Medulla oblongata (tissue), 1 donor: ENCODE measurements at regions not wholly inside any gene's neighbourhood (a gene's known extent, or its start where the extent isn't known, plus 50 kb on each side); places are given as distances from the start of the nearest gene placed in this dataset.
A peak's percentile ranks its signal among the peaks of the same experiment; 100 is the strongest.

ENCODE experiments used
- DNase-seq: peaks from one replicate; pipeline ENCODE4 v3.0.0-alpha.2; 2015; ENCODE audit errors: extremely low spot score

GRCh38 chr2:6408057-6408456, 457.6 kb downstream of the CMPK2 start:
- no peak for DNase-seq

GRCh38 chr2:6410313-6410712, 455.4 kb downstream of the CMPK2 start:
- no peak for DNase-seq

DNA sequence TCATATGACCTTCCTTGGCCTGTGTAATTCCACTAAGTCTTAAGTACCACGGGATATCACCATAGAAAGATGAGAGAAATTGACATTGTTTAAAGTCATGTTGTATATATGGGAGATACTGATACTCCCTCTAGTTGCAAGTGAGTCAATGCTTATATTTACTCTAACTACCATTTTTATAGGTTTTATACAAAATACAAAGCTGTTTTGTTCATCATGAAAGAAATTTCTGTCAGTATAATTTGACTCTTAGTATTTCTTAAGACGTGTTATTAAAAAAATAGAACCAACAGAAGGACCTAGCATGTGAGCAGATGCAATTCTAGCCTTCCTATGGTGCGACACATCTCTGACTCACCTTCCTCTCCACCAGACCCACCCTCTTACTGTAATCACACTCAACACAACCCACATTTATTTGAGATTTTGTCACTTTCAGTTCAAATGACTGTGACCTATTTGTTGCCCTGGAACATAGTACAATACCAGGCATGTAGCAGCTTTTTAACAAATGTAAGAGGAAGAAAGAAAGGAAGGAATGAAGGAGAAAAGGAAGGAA, 453.1 kb downstream of the CMPK2 start:
- DNase-seq: no peak

- no peak for DNase-seq
These were observed 448.7 kb downstream of the CMPK2 start for GRCh38 chr2:6417050-6417449.

- DNase-seq: no peak
These were observed 447.4 kb downstream of the CMPK2 start for GRCh38 chr2:6418291-6418690.

DNA sequence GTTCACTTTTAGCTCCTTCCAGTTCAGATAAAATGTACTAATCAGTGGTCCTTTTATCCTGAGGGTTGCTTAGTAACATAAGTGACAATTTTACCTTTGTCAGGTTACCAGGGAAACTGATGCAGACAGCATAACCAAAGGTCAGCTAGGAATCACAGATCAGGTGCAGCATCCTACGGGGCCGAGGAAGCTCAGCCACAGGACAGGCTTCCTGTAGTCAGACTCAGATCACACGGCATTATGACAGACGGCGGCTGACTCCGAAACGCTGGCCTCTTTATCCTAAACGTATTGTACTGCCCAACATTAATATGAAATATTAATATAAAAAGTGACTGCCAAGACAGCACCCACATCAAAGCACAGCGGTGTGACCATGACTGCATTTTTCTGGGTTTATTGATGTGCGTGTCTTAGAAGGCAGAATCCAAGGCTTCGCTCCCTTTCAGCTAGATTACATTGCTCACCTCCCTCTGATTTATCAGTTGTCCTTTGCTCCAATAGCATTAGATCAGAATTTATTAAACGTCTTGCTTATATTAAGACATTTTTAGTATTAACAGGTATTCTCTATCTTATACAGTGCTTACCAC, 444.5 kb downstream of the CMPK2 start:
- no peak for DNase-seq

GRCh38 chr2:6421888-6422287, 443.8 kb downstream of the CMPK2 start:
- DNase-seq: no peak

- no peak for DNase-seq
These were observed 442.6 kb downstream of the CMPK2 start for GRCh38 chr2:6423157-6423556.

DNA sequence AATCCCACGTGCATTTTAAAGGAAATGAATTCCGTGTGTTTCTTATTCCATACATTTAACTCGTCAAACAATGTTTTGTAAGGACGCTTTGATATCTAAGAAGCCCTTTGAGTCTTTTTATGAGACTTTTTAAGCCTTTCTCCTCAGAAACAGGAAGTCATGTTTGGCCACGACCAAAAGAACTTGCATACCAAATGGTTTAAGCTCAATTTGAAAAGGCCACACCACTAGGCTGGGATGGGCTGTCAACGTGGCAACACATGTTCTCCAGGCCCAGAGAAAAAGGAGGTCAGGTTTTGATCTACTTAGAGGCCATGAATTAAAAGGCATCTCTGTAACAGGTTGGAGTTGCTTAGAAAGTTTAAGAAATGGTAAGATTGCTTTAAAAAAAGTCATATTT, 441.8 kb downstream of the CMPK2 start:
- no peak for DNase-seq

- DNase-seq: no peak
These were observed 440.7 kb downstream of the CMPK2 start for GRCh38 chr2:6425032-6425431.

DNA sequence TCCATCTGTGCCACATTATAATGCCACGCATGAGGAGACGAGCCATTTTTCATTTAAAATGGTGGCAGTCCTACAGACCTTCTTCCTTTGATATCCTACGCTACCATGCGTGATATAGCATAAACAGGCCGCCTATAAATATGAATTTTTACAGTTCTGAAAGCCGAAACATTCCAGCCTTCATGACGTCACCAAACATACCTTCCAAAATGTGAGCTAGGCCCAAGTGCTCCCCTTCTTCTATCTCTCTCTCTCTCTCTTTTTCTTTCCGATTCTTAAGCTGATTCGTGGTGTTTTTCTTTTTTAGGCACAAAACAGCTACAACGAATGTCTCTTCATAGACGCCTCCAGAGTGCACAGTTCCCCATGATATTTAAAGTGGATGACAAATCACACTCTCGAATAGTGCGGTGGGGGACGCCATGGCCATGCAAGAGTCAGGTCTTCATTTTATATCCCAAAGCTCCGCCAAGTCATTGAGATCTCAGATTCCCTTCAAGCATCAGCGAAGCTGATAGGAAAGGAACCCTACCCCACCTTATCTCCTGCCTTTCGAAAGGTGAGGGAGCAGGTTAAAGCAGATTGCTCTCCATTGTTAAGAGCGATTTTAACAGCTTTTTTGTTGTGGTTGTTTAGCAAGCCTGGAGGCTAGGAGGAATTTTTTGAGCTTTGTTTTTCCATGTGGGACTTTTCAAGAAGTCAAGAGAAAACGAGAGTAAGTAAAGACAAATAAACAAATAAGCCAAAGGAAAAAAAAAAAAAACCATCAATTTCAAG, 436.3 kb downstream of the CMPK2 start:
- DNase-seq: no peak

DNA sequence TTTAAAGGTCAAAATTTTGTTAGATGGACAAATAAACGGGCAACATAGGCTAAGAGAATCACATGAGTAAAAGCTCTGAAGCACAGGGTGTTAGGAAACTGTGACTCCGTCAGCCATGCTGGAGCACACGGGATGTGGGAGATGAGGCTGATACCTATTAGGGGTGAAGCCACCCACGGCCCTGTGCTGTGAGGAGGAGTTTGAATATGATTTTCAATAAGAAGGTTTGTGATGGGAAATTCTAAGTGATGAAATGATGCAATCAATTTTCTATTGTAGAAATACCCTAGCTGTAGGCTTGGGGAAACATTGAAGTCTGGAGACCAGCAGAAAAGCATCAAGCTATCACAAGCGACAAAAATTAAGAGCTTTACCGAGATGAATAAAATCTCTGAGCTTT, 431.3 kb downstream of the CMPK2 start:
- no peak for DNase-seq

- no peak for DNase-seq
These were observed 423.9 kb downstream of the CMPK2 start for GRCh38 chr2:6441800-6442199.

- DNase-seq: no peak
These were observed 423.3 kb downstream of the CMPK2 start for GRCh38 chr2:6442252-6442985.

DNA sequence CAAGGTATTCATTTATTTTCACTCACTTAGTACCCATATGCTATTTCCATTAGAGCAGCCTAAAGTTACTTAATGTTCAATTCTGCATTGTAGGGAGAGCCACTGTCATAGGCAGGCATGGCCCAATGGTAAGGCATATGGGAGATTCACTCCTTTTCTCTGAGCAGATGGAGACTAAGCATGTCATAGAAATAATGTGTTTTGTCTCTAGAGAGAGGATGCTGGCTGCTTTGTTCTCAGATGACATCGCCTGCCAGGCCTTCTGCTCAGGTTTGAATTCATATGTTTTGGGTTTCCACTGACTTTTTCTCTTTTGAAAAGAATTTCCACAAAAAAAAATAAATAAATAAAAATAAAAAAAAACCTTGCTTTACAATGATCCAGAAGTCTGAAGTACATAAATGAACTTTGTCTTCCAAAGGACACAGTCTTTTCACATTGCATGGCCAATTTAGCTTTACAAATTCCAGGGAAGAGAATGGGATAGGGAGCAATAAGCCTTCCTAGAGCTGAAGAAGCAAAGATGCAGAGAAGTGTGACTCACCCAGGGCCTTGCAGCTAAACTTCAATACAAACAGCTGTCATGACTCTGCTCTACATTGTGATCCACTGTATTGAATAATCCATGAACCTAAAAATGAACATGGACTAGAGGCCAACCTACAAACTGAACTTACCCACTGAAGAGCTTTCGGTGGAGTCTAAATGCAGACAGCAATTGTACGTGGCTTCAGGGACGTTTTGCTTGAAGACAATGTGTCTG, 422.5 kb downstream of the CMPK2 start:
- DNase-seq: no peak

DNA sequence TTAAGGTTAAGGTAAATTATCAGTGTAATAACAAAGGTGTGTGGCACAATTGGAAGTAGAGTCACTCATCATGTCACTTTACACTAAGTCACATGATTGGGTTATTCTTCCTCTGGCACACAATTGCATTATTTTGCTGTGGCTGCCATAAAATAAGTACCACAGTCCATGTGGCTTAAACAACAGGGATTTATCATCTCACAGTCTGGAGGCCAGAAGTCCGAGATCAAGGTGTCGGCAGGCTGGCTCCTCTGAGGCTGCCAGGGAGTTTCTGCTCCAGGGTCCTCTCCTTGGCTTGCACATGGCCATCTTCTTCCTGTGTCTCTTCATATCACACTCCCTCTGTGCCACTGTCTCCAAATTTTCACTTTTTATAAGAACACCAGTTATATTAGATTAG, 421.2 kb downstream of the CMPK2 start:
- DNase-seq: no peak

DNA sequence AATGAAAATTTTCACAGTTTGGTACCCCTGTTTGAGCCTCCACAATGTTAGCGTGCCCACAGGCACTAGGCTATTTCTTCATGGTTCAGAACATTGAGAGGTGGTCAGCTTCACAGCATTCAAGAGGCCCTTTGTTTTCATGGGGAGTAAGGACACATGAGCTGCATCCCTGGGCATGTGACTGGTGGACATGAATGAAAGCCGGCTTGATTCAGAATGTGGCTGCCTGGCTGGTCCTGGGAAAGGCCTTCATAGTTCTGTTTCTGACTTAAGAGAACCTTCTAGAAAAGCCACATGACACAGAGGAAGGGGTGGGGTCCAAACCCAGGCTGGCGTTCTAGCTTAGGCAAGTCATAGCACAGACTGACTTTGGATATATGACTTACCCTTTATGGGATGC, 420.6 kb downstream of the CMPK2 start:
- peak; percentile 24 for DNase-seq

GRCh38 chr2:6446938-6447608, 418.6 kb downstream of the CMPK2 start:
- no peak for DNase-seq

GRCh38 chr2:6448893-6449292, 416.8 kb downstream of the CMPK2 start:
- no peak for DNase-seq

- DNase-seq: no peak
These were observed 416.4 kb downstream of the CMPK2 start for GRCh38 chr2:6449343-6449742.

GRCh38 chr2:6452702-6453481, 412.8 kb downstream of the CMPK2 start:
- DNase-seq: no peak
